ENCODE measurements at regions not wholly inside any gene's neighbourhood (a gene's known extent, or its start where the extent isn't known, plus 50 kb on each side); places are given as distances from the start of the nearest gene placed in this dataset.

DNA sequence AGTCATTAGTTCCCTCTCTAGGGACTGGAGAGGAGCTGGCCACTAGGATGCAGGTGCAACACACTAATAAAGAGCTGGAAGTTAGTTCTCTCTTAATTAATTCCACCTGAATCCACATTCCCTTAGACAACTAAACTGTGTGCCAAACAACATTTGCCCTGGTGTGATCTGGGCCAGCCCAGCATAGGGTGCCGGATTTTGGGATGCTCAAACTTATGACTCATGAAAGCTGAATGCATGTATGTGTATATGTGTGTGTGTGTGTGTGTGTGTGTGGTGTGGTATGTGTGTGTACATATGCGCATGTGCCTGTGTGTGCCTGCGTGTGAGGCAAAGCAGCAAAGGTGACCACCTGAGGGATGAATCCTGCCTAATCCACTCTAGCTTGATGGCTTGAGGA is 110.7 kb downstream of the EHF start:
- H3K4me1 ChIP-seq (ENCODE audit: insufficient read depth, low read length), result peaks cover 22% of the 10 kb centered on the region
- no peaks in the 10 kb centered on the region for H3K27me3 ChIP-seq (ENCODE audit: control insufficient read depth in 1 of 2, insufficient read depth in 2 of 2, low read length in 2 of 2)
- intact Hi-C loops (cut with micrococcal nuclease; ENCODE audit: unreplicated experiment), result loop anchor here (2.0 kb wide), 1 partner anchor 145 kb away; no protein-coding TSS in a partner anchor
- in situ Hi-C loops (cut with HindIII; ENCODE audit: extremely low pct_ligation_motif_present, low pct_unique_long_range_greater_than_20kb), result no loop called here
- H3K9me3 ChIP-seq (ENCODE audit: low read length), result no peaks in the 10 kb centered on the region
- H3K4me2 ChIP-seq (ENCODE audit: low read depth, low read length), result no peak overlapping the region
- no TSS peak for BruUV-seq (replicated peaks)
- H3K4me3 ChIP-seq (replicated peaks in 1 of 3; ENCODE audit: insufficient read depth in 1 of 3, low read depth in 2 of 3, low read length in 3 of 3), result no peak overlapping the region
- no peak overlapping the region for H3K27ac ChIP-seq (ENCODE audit: extremely low read length, insufficient read depth, low read length)
- ChIA-PET CTCF (ENCODE audit: low intra/inter-chr PET ratio, low total read pairs) (no interaction called here), POLR2A (no interaction called here)
- no peaks in the 10 kb centered on the region for H4K20me1 ChIP-seq (ENCODE audit: insufficient read depth, low read length)
- FAIRE-seq (no peak), DNase-seq (ENCODE audit: low spot score) (no peak), ATAC-seq (no peak)
- no peaks in the 10 kb centered on the region for H3K79me2 ChIP-seq (ENCODE audit: insufficient read depth, low read length)
- WGBS (ENCODE audit: low lambda C conversion rate), result 83% methylated on average over 3 of the region's 3 CpGs
- H3K36me3 ChIP-seq (replicated peaks in 1 of 2; ENCODE audit: control insufficient read depth in 1 of 2, insufficient read depth in 2 of 2, low read length in 2 of 2), result no peaks in the 10 kb centered on the region
- TF ChIP-seq ZNF775 (CRISPR knock-in tag; IDR thresholded peaks at IDR 0.05; ENCODE audit: borderline replicate concordance), result no peak
- TF ChIP-seq ZFX (CRISPR knock-in tag; IDR thresholded peaks at IDR 0.05; ENCODE audit: low read depth), result no peak
- no peak for TF ChIP-seq MTA3 (CRISPR knock-in tag; IDR thresholded peaks at IDR 0.05)
- TF ChIP-seq, protein P1, sequence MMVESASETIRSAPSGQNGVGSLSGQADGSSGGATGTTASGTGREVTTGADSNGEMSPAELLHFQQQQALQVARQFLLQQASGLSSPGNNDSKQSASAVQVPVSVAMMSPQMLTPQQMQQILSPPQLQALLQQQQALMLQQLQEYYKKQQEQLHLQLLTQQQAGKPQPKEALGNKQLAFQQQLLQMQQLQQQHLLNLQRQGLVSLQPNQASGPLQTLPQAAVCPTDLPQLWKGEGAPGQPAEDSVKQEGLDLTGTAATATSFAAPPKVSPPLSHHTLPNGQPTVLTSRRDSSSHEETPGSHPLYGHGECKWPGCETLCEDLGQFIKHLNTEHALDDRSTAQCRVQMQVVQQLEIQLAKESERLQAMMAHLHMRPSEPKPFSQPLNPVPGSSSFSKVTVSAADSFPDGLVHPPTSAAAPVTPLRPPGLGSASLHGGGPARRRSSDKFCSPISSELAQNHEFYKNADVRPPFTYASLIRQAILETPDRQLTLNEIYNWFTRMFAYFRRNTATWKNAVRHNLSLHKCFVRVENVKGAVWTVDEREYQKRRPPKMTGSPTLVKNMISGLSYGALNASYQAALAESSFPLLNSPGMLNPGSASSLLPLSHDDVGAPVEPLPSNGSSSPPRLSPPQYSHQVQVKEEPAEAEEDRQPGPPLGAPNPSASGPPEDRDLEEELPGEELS (CRISPR knock-in tag; IDR thresholded peaks at IDR 0.05), result no peak
- TF ChIP-seq CEBPB (IDR thresholded peaks at IDR 0.05; ENCODE audit: borderline replicate concordance, low read depth, low read length), result no peak
- TF ChIP-seq, protein P2, sequence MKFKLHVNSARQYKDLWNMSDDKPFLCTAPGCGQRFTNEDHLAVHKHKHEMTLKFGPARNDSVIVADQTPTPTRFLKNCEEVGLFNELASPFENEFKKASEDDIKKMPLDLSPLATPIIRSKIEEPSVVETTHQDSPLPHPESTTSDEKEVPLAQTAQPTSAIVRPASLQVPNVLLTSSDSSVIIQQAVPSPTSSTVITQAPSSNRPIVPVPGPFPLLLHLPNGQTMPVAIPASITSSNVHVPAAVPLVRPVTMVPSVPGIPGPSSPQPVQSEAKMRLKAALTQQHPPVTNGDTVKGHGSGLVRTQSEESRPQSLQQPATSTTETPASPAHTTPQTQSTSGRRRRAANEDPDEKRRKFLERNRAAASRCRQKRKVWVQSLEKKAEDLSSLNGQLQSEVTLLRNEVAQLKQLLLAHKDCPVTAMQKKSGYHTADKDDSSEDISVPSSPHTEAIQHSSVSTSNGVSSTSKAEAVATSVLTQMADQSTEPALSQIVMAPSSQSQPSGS (CRISPR knock-in tag; IDR thresholded peaks at IDR 0.05), result no peak
- no peak for TF ChIP-seq ZNF274 (CRISPR knock-in tag; IDR thresholded peaks at IDR 0.05)
- no peak for TF ChIP-seq NRL (CRISPR knock-in tag; IDR thresholded peaks at IDR 0.05; ENCODE audit: borderline replicate concordance)
- no peak overlapping the region for H2AFZ ChIP-seq (ENCODE audit: low read length)
- H3K9ac ChIP-seq (ENCODE audit: insufficient read depth, low read depth, low read length), result no peak overlapping the region
